ENCODE measurements at regions not wholly inside any gene's neighbourhood (a gene's known extent, or its start where the extent isn't known, plus 50 kb on each side); places are given as distances from the start of the nearest gene placed in this dataset.

- TF ChIP-seq TCF12 (IDR thresholded peaks at IDR 0.05) (no peak), POLR2AphosphoS5 (IDR thresholded peaks at IDR 0.05; ENCODE audit: low read depth, low read length) (no peak)
- Histone ChIP-seq H3K4me3 (ENCODE audit: low read depth in 2 of 2, low read length in 1 of 2) (no peak overlapping the region), H2AFZ (ENCODE audit: low read depth) (no peak overlapping the region)
Observed at GRCh38 chr4:13731019-13731418, 103.5 kb upstream of the BOD1L1 start.

GRCh38 chr4:13733817-13734216 is 106.3 kb upstream of the BOD1L1 start:
- no peaks in the 10 kb centered on the region for H3F3A ChIP-seq (replicated peaks; ENCODE audit: insufficient read depth)
- ChIA-PET POLR2A (no interaction called here), CTCF (no interaction called here)
- no peak overlapping the region for H3K9ac ChIP-seq
- H3K27ac ChIP-seq (ENCODE audit: low read depth in 2 of 2, low read length in 1 of 2), result no peak overlapping the region
- no peaks in the 10 kb centered on the region for H3K36me3 ChIP-seq (replicated peaks in 1 of 2; ENCODE audit: control insufficient read depth in 1 of 2, insufficient read depth in 2 of 2, low read length in 1 of 2)
- no peaks in the 10 kb centered on the region for H3K9me3 ChIP-seq
- H3K4me1 ChIP-seq (ENCODE audit: control insufficient read depth in 1 of 2, insufficient read depth in 2 of 2, low read depth in 1 of 2, low read length in 1 of 2), result no peaks in the 10 kb centered on the region
- no peaks in the 10 kb centered on the region for H4K20me1 ChIP-seq (ENCODE audit: insufficient read depth)
- no peak overlapping the region for H3K4me2 ChIP-seq
- no peak for TF ChIP-seq TCF12 (IDR thresholded peaks at IDR 0.05)
- TF ChIP-seq ELF1 (IDR thresholded peaks at IDR 0.05), result no peak
- no peak for TF ChIP-seq GABPA (IDR thresholded peaks at IDR 0.05; ENCODE audit: low read depth)
- no peak for TF ChIP-seq RXRA (IDR thresholded peaks at IDR 0.05; ENCODE audit: borderline replicate concordance, low read depth)
- TF ChIP-seq FOXM1 (IDR thresholded peaks at IDR 0.05; ENCODE audit: low read depth), result no peak
- no peak for TF ChIP-seq NFIC (IDR thresholded peaks at IDR 0.05; ENCODE audit: borderline replicate concordance)
- no peak for TF ChIP-seq TAF1 (IDR thresholded peaks at IDR 0.05; ENCODE audit: borderline replicate concordance, low read depth, low read length)
- TF ChIP-seq RFX5 (IDR thresholded peaks at IDR 0.05; ENCODE audit: low read length), result no peak
- no peak for TF ChIP-seq MXI1 (IDR thresholded peaks at IDR 0.05; ENCODE audit: low read depth, low read length)
- TF ChIP-seq JUND (IDR thresholded peaks at IDR 0.05), result no peak
- no peak for TF ChIP-seq EZH2phosphoT487 (IDR thresholded peaks at IDR 0.05; ENCODE audit: borderline replicate concordance, low read depth)
- TF ChIP-seq REST (IDR thresholded peaks at IDR 0.05; ENCODE audit: low read depth, low read length), result no peak
- TF ChIP-seq RCOR1 (IDR thresholded peaks at IDR 0.05; ENCODE audit: low read length), result no peak; the same call in 1 of the 2 replicates
- no peak for TF ChIP-seq POLR2AphosphoS5 (IDR thresholded peaks at IDR 0.05; ENCODE audit: low read depth, low read length)
- no peak for TF ChIP-seq YY1 (IDR thresholded peaks at IDR 0.05; ENCODE audit: low read depth)
- TF ChIP-seq MEF2A (IDR thresholded peaks at IDR 0.05; ENCODE audit: borderline replicate concordance, low read depth), result no peak
- TF ChIP-seq IRF3 (IDR thresholded peaks at IDR 0.05; ENCODE audit: low read depth, low read length), result no peak
- TF ChIP-seq FOXJ3 (CRISPR knock-in tag; IDR thresholded peaks at IDR 0.05), result no peak
- no peak for TF ChIP-seq CHD2 (IDR thresholded peaks at IDR 0.05; ENCODE audit: low read length, partially characterized antibody)
- DNase-seq, result peak; percentile 30
- no peaks in the 10 kb centered on the region; the same call in 1 of the 2 replicates for H3K27me3 ChIP-seq (ENCODE audit: insufficient read depth)
- H3K4me3 ChIP-seq (ENCODE audit: low read depth in 2 of 2, low read length in 1 of 2), result no peak overlapping the region
- H3K79me2 ChIP-seq (ENCODE audit: insufficient read depth), result no peaks in the 10 kb centered on the region
- 0% methylated on average over 1 of the region's 1 CpG for WGBS (ENCODE audit: low lambda C conversion rate)
- H3K9me2 ChIP-seq, result no peaks in the 10 kb centered on the region
- no peak overlapping the region for H2AFZ ChIP-seq (ENCODE audit: low read depth)

More at GRCh38 chr4:13731019-13731418, 103.5 kb upstream of the BOD1L1 start:
- H3K4me1 ChIP-seq (ENCODE audit: control insufficient read depth in 1 of 2, insufficient read depth in 2 of 2, low read depth in 1 of 2, low read length in 1 of 2), result no peaks in the 10 kb centered on the region
- H3K9me2 ChIP-seq, result no peaks in the 10 kb centered on the region
- H3K27ac ChIP-seq (ENCODE audit: low read depth in 2 of 2, low read length in 1 of 2), result no peak overlapping the region
- 43% methylated on average over 1 of the region's 1 CpG for WGBS (ENCODE audit: low lambda C conversion rate)
- H4K20me1 ChIP-seq (ENCODE audit: insufficient read depth), result no peaks in the 10 kb centered on the region
- H3K4me2 ChIP-seq, result no peak overlapping the region
- H3K9ac ChIP-seq, result no peak overlapping the region
- H3K36me3 ChIP-seq (replicated peaks in 1 of 2; ENCODE audit: control insufficient read depth in 1 of 2, insufficient read depth in 2 of 2, low read length in 1 of 2), result no peaks in the 10 kb centered on the region
- ChIA-PET CTCF (no interaction called here), POLR2A (no interaction called here)
- no peak for DNase-seq
- H3F3A ChIP-seq (replicated peaks; ENCODE audit: insufficient read depth), result no peaks in the 10 kb centered on the region
- H3K79me2 ChIP-seq (ENCODE audit: insufficient read depth), result no peaks in the 10 kb centered on the region
- H3K27me3 ChIP-seq (ENCODE audit: insufficient read depth), result no peaks in the 10 kb centered on the region
- H3K9me3 ChIP-seq, result no peaks in the 10 kb centered on the region

Data from SK-N-SH (cell line).